ENCODE measurements at regions not wholly inside any gene's neighbourhood (a gene's known extent, or its start where the extent isn't known, plus 50 kb on each side); places are given as distances from the start of the nearest gene placed in this dataset.

- H3K36me3 ChIP-seq (ENCODE audit: low read depth), result no peaks in the 10 kb centered on the region
- no peak overlapping the region for H3K4me2 ChIP-seq
- ChIA-PET POLR2A (ENCODE audit: unreplicated experiment) (no interaction called here), CTCF (interaction anchor here (0.5 kb wide), 1 partner anchor 127 kb away, joined by 6 read pairs; no protein-coding TSS in a partner anchor)
- H3K4me3 ChIP-seq, result no peak overlapping the region
- H3K9me2 ChIP-seq (ENCODE audit: insufficient read depth), result no peaks in the 10 kb centered on the region
- H4K20me1 ChIP-seq (ENCODE audit: insufficient read depth), result no peaks in the 10 kb centered on the region
- no peak for DNase-seq
- BruUV-seq (replicated peaks), result no TSS peak
- H3K79me2 ChIP-seq (ENCODE audit: low read depth), result no peaks in the 10 kb centered on the region
- H3K4me1 ChIP-seq (replicated peaks; ENCODE audit: insufficient read depth), result 0 out of 2 replicates have a peak, but pooled peaks cover 6% of the 10 kb centered on the region
- no peaks in the 10 kb centered on the region for H3K9me3 ChIP-seq (ENCODE audit: insufficient read depth, low read depth)
- H3K27me3 ChIP-seq (ENCODE audit: insufficient read depth, low read depth), result peaks cover 14% of the 10 kb centered on the region
- no peak overlapping the region for H3K27ac ChIP-seq
- intact Hi-C loops (cut with micrococcal nuclease; ENCODE audit: unreplicated experiment), result no loop called here
- H3F3A ChIP-seq (ENCODE audit: insufficient read depth, low read depth), result no peaks in the 10 kb centered on the region
- no peak overlapping the region for H2AFZ ChIP-seq
- no peak for TF ChIP-seq CTCF (conservative IDR thresholded peaks at IDR 0.05)
- TF ChIP-seq EZH2 (IDR thresholded peaks at IDR 0.05; ENCODE audit: low read depth), result no peak
These were observed 172.8 kb downstream of the GLI2 start for GRCh38 chr2:120908314-120908975.

- no peaks in the 10 kb centered on the region for H3K36me3 ChIP-seq (ENCODE audit: low read depth)
- no peaks in the 10 kb centered on the region for H3K9me3 ChIP-seq (ENCODE audit: insufficient read depth, low read depth)
- no peaks in the 10 kb centered on the region for H3K9me2 ChIP-seq (ENCODE audit: insufficient read depth)
- ChIA-PET POLR2A (ENCODE audit: unreplicated experiment) (no interaction called here), CTCF (interaction anchor here (0.5 kb wide), 1 partner anchor 126 kb away, joined by 6 read pairs; no protein-coding TSS in a partner anchor)
- H3K4me2 ChIP-seq, result no peak overlapping the region
- no peak overlapping the region for H3K27ac ChIP-seq
- BruUV-seq (replicated peaks), result no TSS peak
- H2AFZ ChIP-seq, result no peak overlapping the region
- intact Hi-C loops (cut with micrococcal nuclease; ENCODE audit: unreplicated experiment), result no loop called here
- TF ChIP-seq EZH2 (IDR thresholded peaks at IDR 0.05; ENCODE audit: low read depth) (no peak), CTCF (conservative IDR thresholded peaks at IDR 0.05) (no peak)
- H3K79me2 ChIP-seq (ENCODE audit: low read depth), result no peaks in the 10 kb centered on the region
- H3K4me1 ChIP-seq (replicated peaks; ENCODE audit: insufficient read depth), result 0 out of 2 replicates have a peak, but pooled peaks cover 6% of the 10 kb centered on the region
- no peak overlapping the region for H3K4me3 ChIP-seq
- no peaks in the 10 kb centered on the region for H4K20me1 ChIP-seq (ENCODE audit: insufficient read depth)
- DNase-seq, result no peak
- H3K27me3 ChIP-seq (ENCODE audit: insufficient read depth, low read depth), result peaks cover 11% of the 10 kb centered on the region; the same call in 1 of the 2 replicates
- H3F3A ChIP-seq (ENCODE audit: insufficient read depth, low read depth), result no peaks in the 10 kb centered on the region
These were observed 173.4 kb downstream of the GLI2 start for GRCh38 chr2:120909102-120909501.

GRCh38 chr2:120910164-120910563, 174.5 kb downstream of the GLI2 start:
- peaks cover 15% of the 10 kb centered on the region for H3K4me1 ChIP-seq (replicated peaks; ENCODE audit: insufficient read depth)
- POLR2A ChIA-PET (ENCODE audit: unreplicated experiment), result no interaction called here
- no peak overlapping the region for H3K4me3 ChIP-seq
- H2AFZ ChIP-seq, result no peak overlapping the region
- peaks cover 5% of the 10 kb centered on the region; the same call in 1 of the 2 replicates for H3K27me3 ChIP-seq (ENCODE audit: insufficient read depth, low read depth)
- H3K79me2 ChIP-seq (ENCODE audit: low read depth), result no peaks in the 10 kb centered on the region
- H3F3A ChIP-seq (ENCODE audit: insufficient read depth, low read depth), result no peaks in the 10 kb centered on the region
- H3K9me2 ChIP-seq (ENCODE audit: insufficient read depth), result no peaks in the 10 kb centered on the region
- no peak for DNase-seq
- no TSS peak for BruUV-seq (replicated peaks)
- H3K4me2 ChIP-seq, result no peak overlapping the region
- CTCF ChIA-PET, result no interaction called here
- no peaks in the 10 kb centered on the region for H4K20me1 ChIP-seq (ENCODE audit: insufficient read depth)
- no peaks in the 10 kb centered on the region for H3K36me3 ChIP-seq (ENCODE audit: low read depth)
- TF ChIP-seq EZH2 (IDR thresholded peaks at IDR 0.05; ENCODE audit: low read depth) (no peak), CTCF (conservative IDR thresholded peaks at IDR 0.05) (no peak)
- no peak overlapping the region for H3K27ac ChIP-seq
- no peaks in the 10 kb centered on the region for H3K9me3 ChIP-seq (ENCODE audit: insufficient read depth, low read depth)
- intact Hi-C loops (cut with micrococcal nuclease; ENCODE audit: unreplicated experiment), result loop anchor here (5.0 kb wide), 1 partner anchor 118 kb away; no protein-coding TSS in a partner anchor
